Activated CD8-positive, alpha-beta memory T cell treated with anti-CD3 and anti-CD28 coated beads, Interleukin-2, amount 50 U/mL, for 48 hours (primary cell): ENCODE measurements at regions not wholly inside any gene's neighbourhood (a gene's known extent, or its start where the extent isn't known, plus 50 kb on each side); places are given as distances from the start of the nearest gene placed in this dataset.
"Not testable (repeated sequence)": the region's sequence is repeated elsewhere in the genome, so short reads cannot be mapped to it uniquely, and the experiment has no call there.

Source experiments
- DNase-seq: peaks from one replicate; pipeline ENCODE4 v3.0.0-alpha.2; 2020

GRCh38 chr13:103510007-103510535, 443.9 kb upstream of the SLC10A2 start:
- DNase-seq, result no peak

- no peak for DNase-seq
These were observed 431.2 kb upstream of the SLC10A2 start for GRCh38 chr13:103497404-103497803.

- no peak for DNase-seq
These were observed 421.6 kb upstream of the SLC10A2 start for GRCh38 chr13:103487841-103488240.

- DNase-seq, result no peak
These were observed 406.9 kb upstream of the SLC10A2 start for GRCh38 chr13:103473081-103473480.

- DNase-seq, result no peak
These were observed 405.7 kb upstream of the SLC10A2 start for GRCh38 chr13:103471896-103472295.

- DNase-seq, result no peak
These were observed 403.6 kb upstream of the SLC10A2 start for GRCh38 chr13:103469771-103470170.

- DNase-seq, result no peak
These were observed 400.5 kb upstream of the SLC10A2 start for GRCh38 chr13:103466761-103467160.

GRCh38 chr13:103460246-103460645, 394.0 kb upstream of the SLC10A2 start:
- not testable (repeated sequence) for DNase-seq

GRCh38 chr13:103457050-103457449, 390.8 kb upstream of the SLC10A2 start:
- not testable (repeated sequence) for DNase-seq

GRCh38 chr13:103451656-103452055, 385.4 kb upstream of the SLC10A2 start:
- no peak for DNase-seq

- no peak for DNase-seq
These were observed 377.4 kb upstream of the SLC10A2 start for GRCh38 chr13:103443604-103444003.

GRCh38 chr13:103437651-103438050, 371.4 kb upstream of the SLC10A2 start:
- DNase-seq, result no peak

GRCh38 chr13:103436057-103436654, 369.9 kb upstream of the SLC10A2 start:
- DNase-seq, result no peak

GRCh38 chr13:103431856-103432255, 365.6 kb upstream of the SLC10A2 start:
- no peak for DNase-seq

GRCh38 chr13:103430368-103430767, 364.2 kb upstream of the SLC10A2 start:
- no peak for DNase-seq

GRCh38 chr13:103410002-103410401, 343.8 kb upstream of the SLC10A2 start:
- no peak for DNase-seq

- no peak for DNase-seq
These were observed 340.8 kb upstream of the SLC10A2 start for GRCh38 chr13:103406967-103407366.

- no peak for DNase-seq
These were observed 339.1 kb upstream of the SLC10A2 start for GRCh38 chr13:103405297-103405696.

- no peak for DNase-seq
These were observed 337.6 kb upstream of the SLC10A2 start for GRCh38 chr13:103403814-103404213.

- DNase-seq, result no peak
These were observed 337.0 kb upstream of the SLC10A2 start for GRCh38 chr13:103403148-103403740.

- no peak for DNase-seq
These were observed 328.9 kb upstream of the SLC10A2 start for GRCh38 chr13:103395139-103395538.

- DNase-seq, result no peak
These were observed 328.4 kb upstream of the SLC10A2 start for GRCh38 chr13:103394618-103395017.

GRCh38 chr13:103391936-103392335, 325.7 kb upstream of the SLC10A2 start:
- no peak for DNase-seq

- DNase-seq, result no peak
These were observed 322.6 kb upstream of the SLC10A2 start for GRCh38 chr13:103388839-103389238.

- DNase-seq, result no peak
These were observed 320.1 kb upstream of the SLC10A2 start for GRCh38 chr13:103386341-103386740.
